ENCODE measurements at regions not wholly inside any gene's neighbourhood (a gene's known extent, or its start where the extent isn't known, plus 50 kb on each side); places are given as distances from the start of the nearest gene placed in this dataset.

- no peak overlapping the region for H3K27ac ChIP-seq
- no peak for TF ChIP-seq CTCF (conservative IDR thresholded peaks at IDR 0.05; ENCODE audit: low read depth, low read length)
Measured at GRCh38 chr1:63261736-63262458, 60.5 kb upstream of the FOXD3 start.

GRCh38 chr1:63262459-63262770 is 60.0 kb upstream of the FOXD3 start:
- Histone ChIP-seq H3K27ac (no peak overlapping the region), H4K20me1 (ENCODE audit: insufficient read depth) (no peaks in the 10 kb centered on the region), H3K4me3 (IDR thresholded peaks at IDR 0.05; ENCODE audit: insufficient read depth, low read depth, low read length) (no peak overlapping the region), H3K36me3 (ENCODE audit: insufficient read depth) (no peaks in the 10 kb centered on the region), H3K4me2 (no peak overlapping the region), H3K4me1 (ENCODE audit: low read depth, poor library complexity, severe bottlenecking) (no peaks in the 10 kb centered on the region), H3K9ac (no peak overlapping the region), H3K79me2 (ENCODE audit: insufficient read depth, low read depth) (no peaks in the 10 kb centered on the region), H2AFZ (ENCODE audit: low read depth) (no peak overlapping the region), H3K27me3 (ENCODE audit: insufficient read depth, low read depth) (no peaks in the 10 kb centered on the region)
- TF ChIP-seq CTCF (conservative IDR thresholded peaks at IDR 0.05; ENCODE audit: low read depth, low read length) = no peak

More at GRCh38 chr1:63261736-63262458, 60.5 kb upstream of the FOXD3 start:
- Histone ChIP-seq H4K20me1 (ENCODE audit: insufficient read depth) (no peaks in the 10 kb centered on the region), H3K79me2 (ENCODE audit: insufficient read depth, low read depth) (no peaks in the 10 kb centered on the region), H2AFZ (ENCODE audit: low read depth) (no peak overlapping the region), H3K4me1 (ENCODE audit: low read depth, poor library complexity, severe bottlenecking) (no peaks in the 10 kb centered on the region), H3K36me3 (ENCODE audit: insufficient read depth) (no peaks in the 10 kb centered on the region), H3K4me3 (IDR thresholded peaks at IDR 0.05; ENCODE audit: insufficient read depth, low read depth, low read length) (no peak overlapping the region), H3K9ac (no peak overlapping the region), H3K27me3 (ENCODE audit: insufficient read depth, low read depth) (no peaks in the 10 kb centered on the region), H3K4me2 (no peak overlapping the region)

- Histone ChIP-seq H3K27me3 (ENCODE audit: insufficient read depth, low read depth) (no peaks in the 10 kb centered on the region), H3K9ac (no peak overlapping the region), H4K20me1 (ENCODE audit: insufficient read depth) (no peaks in the 10 kb centered on the region), H3K4me2 (no peak overlapping the region), H3K4me3 (IDR thresholded peaks at IDR 0.05; ENCODE audit: insufficient read depth, low read depth, low read length) (no peak overlapping the region), H3K4me1 (ENCODE audit: low read depth, poor library complexity, severe bottlenecking) (no peaks in the 10 kb centered on the region), H2AFZ (ENCODE audit: low read depth) (no peak overlapping the region), H3K27ac (no peak overlapping the region), H3K79me2 (ENCODE audit: insufficient read depth, low read depth) (no peaks in the 10 kb centered on the region), H3K36me3 (ENCODE audit: insufficient read depth) (no peaks in the 10 kb centered on the region)
- TF ChIP-seq CTCF (conservative IDR thresholded peaks at IDR 0.05; ENCODE audit: low read depth, low read length) = no peak
Measured at GRCh38 chr1:63264161-63264560, 58.2 kb upstream of the FOXD3 start.

GRCh38 chr1:63266857-63267256 is 55.5 kb upstream of the FOXD3 start:
- Histone ChIP-seq H3K4me1 (ENCODE audit: low read depth, poor library complexity, severe bottlenecking) (no peaks in the 10 kb centered on the region), H2AFZ (ENCODE audit: low read depth) (no peak overlapping the region), H3K4me2 (no peak overlapping the region), H3K4me3 (IDR thresholded peaks at IDR 0.05; ENCODE audit: insufficient read depth, low read depth, low read length) (no peak overlapping the region), H3K27me3 (ENCODE audit: insufficient read depth, low read depth) (no peaks in the 10 kb centered on the region), H4K20me1 (ENCODE audit: insufficient read depth) (no peaks in the 10 kb centered on the region), H3K9ac (no peak overlapping the region), H3K27ac (no peak overlapping the region), H3K79me2 (ENCODE audit: insufficient read depth, low read depth) (no peaks in the 10 kb centered on the region), H3K36me3 (ENCODE audit: insufficient read depth) (no peaks in the 10 kb centered on the region)
- no peak for TF ChIP-seq CTCF (conservative IDR thresholded peaks at IDR 0.05; ENCODE audit: low read depth, low read length)

Data from KMS-11 (cell line).